ENCODE measurements at regions not wholly inside any gene's neighbourhood (a gene's known extent, or its start where the extent isn't known, plus 50 kb on each side); places are given as distances from the start of the nearest gene placed in this dataset.

- no peak for DNase-seq (ENCODE audit: low read depth, low spot score)
Observed at GRCh38 chr12:114921781-114922180, 237.8 kb upstream of the TBX3 start.

GRCh38 chr12:114920771-114921554 is 237.0 kb upstream of the TBX3 start:
- no peak overlapping the region for H3K4me3 ChIP-seq (ENCODE audit: low read length)
- no peak for DNase-seq (ENCODE audit: low read depth, low spot score)

More at GRCh38 chr12:114921781-114922180, 237.8 kb upstream of the TBX3 start:
- no peak overlapping the region for H3K4me3 ChIP-seq (ENCODE audit: low read length)

GRCh38 chr12:114919479-114919878 is 235.5 kb upstream of the TBX3 start:
- DNase-seq (ENCODE audit: low read depth, low spot score): no peak
- H3K4me3 ChIP-seq (ENCODE audit: low read length): no peak overlapping the region

DNA sequence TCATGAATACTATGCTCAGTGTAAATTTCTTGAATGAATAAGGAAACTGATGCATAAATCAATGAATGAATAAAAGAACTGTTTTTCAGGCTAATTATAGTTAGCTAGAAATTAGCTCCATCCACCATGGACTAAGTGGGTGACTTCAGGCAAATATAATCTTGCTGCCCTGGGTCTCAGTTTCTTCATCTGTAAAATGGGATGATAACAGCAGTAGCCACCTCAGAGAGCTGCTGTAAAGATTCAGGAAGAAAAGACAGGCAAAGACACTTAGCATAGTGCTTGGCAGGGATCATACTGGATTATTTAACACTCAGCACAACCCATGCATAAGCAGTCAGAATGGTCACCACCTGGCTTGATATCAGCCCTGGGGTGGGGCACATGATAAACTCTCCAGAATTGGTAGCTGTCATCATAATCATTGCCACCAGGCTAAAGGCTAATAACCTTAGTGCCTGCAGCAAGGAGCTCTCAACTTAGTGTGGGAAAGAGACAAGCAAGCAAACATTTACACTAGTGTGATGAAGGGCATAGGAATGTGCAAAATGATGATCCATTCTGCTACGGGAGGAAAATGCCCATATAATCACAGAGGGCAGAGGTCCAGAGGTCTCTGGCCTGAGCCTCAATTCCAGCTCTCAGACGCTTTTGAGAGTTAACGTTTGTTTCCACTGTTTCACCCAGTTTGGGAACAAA is 234.7 kb upstream of the TBX3 start:
- DNase-seq (ENCODE audit: low read depth, low spot score): no peak
- no peak overlapping the region for H3K4me3 ChIP-seq (ENCODE audit: low read length)

DNA sequence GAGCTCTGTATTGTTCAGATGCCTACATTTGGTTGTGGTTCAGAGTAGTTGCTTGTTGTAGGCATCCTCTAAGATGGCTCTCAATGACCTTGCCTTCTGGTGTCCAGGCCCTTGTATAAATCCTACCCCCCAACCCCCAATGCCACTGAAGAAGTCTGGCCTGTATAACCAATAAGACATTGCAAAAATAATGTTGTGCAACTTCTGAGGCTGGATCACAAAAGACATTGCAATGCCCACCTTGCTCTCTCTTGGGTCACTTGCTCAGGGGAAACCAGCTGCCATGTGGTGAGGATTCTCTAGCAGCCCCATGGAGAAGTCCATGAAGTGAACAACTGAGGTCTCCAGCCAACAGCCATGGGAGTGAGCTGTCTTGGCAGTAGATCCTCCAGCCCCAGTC is 234.0 kb upstream of the TBX3 start:
- no peak for DNase-seq (ENCODE audit: low read depth, low spot score)
- no peak overlapping the region for H3K4me3 ChIP-seq (ENCODE audit: low read length)

DNA sequence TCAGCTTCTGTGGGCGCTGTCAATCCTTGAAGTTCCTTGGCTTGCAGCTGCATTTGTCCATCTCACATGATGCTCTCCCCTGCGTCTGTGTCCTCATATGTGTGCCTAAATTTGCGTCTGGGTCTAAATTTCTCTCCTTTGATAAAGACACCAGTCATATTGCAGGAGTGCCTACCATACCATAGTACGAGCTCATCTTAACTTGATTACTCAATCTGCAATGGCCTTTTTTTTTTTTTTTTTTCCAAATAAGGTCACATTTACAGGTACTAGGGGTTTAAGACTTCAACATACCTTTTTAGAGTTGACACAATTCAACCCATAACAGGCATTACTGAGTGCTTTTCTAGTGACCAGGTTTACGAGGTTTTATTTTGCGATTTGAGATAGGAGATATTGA is 233.3 kb upstream of the TBX3 start:
- no peak overlapping the region for H3K4me3 ChIP-seq (ENCODE audit: low read length)
- DNase-seq (ENCODE audit: low read depth, low spot score): no peak

GRCh38 chr12:114916541-114916940 is 232.6 kb upstream of the TBX3 start:
- no peak for DNase-seq (ENCODE audit: low read depth, low spot score)
- H3K4me3 ChIP-seq (ENCODE audit: low read length): no peak overlapping the region

DNA sequence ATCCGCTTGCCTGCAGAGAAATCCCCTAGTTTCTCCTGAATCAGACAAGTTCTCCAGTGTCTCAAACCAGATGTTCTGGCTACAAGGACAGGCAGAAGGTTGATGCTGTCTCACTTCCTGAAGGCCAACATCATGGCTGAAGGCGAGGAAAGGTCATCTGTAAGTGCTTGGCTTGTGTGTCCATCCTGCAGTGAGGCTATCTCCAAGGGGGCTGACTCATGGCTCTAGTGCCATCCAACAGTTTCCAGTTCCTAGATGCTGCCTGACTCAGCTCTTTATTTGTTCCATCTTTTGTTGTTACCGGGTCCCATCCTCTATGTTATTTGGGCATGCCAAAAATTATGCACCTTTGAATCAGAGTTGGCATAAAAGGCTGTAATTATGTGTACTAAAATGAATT is 232.1 kb upstream of the TBX3 start:
- DNase-seq (ENCODE audit: low read depth, low spot score): no peak
- H3K4me3 ChIP-seq (ENCODE audit: low read length): no peak overlapping the region

- DNase-seq (ENCODE audit: low read depth, low spot score): no peak
- H3K4me3 ChIP-seq (ENCODE audit: low read length): no peak overlapping the region
Observed at GRCh38 chr12:114913871-114914801, 230.2 kb upstream of the TBX3 start.

- DNase-seq (ENCODE audit: low read depth, low spot score): no peak
- no peak overlapping the region for H3K4me3 ChIP-seq (ENCODE audit: low read length)
Observed at GRCh38 chr12:114912811-114913210, 228.8 kb upstream of the TBX3 start.

- no peak overlapping the region for H3K4me3 ChIP-seq (ENCODE audit: low read length)
- no peak for DNase-seq (ENCODE audit: low read depth, low spot score)
Observed at GRCh38 chr12:114911196-114911595, 227.2 kb upstream of the TBX3 start.

DNA sequence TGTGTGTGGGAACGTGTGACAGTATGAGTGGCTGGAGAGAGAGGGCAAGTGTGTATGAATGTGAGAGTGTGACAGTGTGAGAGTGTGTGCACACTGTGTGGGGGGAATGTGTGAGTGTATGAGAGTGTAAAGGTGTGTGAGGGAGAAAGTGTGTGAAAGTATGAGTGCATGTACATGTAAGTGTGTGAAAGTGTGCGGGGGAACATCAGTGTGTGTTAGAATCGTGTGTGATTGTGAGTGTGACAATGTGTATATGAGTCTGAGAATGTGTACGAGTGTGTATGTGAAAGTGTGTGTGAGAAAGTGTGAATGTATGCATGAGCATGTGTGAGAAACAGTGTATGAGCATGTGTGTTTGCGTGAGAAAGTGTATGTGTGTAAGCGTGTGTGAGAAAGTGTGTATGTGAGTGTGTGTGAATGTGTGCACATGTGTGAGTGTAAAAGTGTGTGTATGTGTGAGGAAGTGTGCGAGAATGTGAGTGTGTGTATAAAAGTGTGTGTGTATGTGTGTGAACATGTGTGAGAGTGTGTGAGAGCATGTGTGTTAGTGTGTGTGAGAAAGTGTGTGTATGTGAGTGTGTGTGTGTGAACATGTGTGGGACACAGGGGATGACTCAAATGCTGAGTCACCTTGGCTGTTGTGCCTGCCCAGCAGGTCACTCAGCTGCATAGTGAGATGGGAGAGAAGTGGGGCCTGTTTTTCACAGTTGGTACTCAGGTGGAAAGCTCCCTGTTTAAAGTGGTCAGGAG is 220.5 kb upstream of the TBX3 start:
- no peak overlapping the region for H3K4me3 ChIP-seq (ENCODE audit: low read length)
- DNase-seq (ENCODE audit: low read depth, low spot score): no peak

DNA sequence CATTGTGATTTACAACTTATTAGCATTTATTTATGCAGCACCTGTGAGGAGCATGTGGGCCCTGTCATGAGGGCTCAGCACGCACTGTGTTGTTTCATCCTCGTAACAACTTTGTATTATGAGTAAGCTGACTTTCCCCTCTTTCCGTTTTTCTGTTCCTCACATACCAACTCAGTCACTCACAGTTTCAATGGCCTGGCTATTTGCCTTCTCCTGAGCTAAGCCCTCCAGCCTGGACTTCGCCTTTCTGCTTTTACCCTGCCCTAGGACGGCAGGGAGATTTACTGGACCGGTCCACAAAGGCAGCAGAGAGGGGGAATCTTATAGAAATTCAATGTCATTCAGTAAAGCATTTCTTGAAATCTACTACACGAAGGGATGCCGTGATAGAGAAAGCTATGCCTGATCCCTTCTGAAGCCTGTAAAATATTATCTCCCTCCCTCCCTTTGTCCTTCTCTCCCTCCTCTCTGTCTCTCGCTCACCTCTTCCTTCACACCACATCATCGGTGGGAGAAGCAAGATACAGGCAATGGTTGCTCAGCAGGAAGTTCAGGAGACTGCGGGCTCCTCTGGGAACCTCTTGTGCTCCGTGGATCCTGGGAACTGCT is 219.2 kb upstream of the TBX3 start:
- H3K4me3 ChIP-seq (ENCODE audit: low read length): no peak overlapping the region
- DNase-seq (ENCODE audit: low read depth, low spot score): no peak

DNA sequence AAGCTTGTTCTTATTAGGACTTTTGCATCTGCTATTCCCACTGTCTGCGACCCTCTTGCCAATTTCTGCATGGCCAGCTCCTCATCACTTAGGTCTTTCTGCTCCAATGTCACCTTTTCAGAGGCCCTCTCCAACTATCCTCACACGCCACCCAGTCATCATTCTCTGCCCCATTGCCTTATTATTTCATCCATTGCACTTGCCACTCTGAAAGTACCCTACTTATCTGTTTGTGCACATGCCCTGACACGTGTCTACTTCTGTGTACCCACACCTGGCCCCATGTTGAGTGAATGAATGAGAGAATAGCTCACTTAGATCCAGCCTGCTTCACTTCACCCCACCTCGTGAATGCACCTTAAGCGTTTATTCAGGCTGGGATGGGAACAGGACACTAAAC is 218.7 kb upstream of the TBX3 start:
- DNase-seq (ENCODE audit: low read depth, low spot score): no peak
- H3K4me3 ChIP-seq (ENCODE audit: low read length): no peak overlapping the region

DNA sequence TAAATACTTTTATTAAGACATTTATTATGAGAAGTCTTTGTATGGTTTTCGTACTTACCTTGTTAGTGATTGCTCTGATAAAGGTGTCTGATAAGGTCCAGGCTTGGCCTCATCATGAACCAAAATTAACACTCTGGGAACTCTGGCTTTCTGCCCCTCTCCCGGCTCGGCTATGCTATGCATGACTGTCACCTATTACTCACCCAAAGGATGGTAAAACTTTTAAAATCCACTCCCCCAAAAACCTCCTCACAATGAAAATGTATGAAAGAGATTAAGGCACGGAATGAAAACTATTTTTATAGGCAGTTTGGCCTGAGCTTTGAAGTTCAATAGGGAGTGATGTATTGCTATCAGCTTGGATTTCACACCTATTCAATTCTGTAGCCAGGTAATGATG is 217.3 kb upstream of the TBX3 start:
- DNase-seq (ENCODE audit: low read depth, low spot score): no peak
- no peak overlapping the region for H3K4me3 ChIP-seq (ENCODE audit: low read length)

DNA sequence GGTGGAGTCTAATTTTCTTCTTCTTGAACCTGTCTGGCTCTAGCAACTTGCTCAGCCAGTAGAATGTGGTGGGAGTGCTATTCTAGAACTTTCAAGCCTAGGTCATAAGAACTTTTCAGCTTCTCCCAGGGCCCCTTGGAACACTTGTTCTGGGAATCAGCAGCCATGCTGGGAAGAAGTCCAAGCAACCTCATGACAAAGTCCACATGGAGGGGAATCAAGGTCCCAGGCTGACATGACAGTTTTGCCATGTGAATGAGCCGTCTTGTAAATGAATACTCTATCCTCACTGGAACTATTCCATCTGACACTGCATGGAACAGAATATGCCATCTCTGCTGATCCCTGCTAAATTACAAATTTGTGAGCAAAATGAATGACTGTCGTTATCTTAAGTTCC is 214.2 kb upstream of the TBX3 start:
- no peak overlapping the region for H3K4me3 ChIP-seq (ENCODE audit: low read length)
- no peak for DNase-seq (ENCODE audit: low read depth, low spot score)

DNA sequence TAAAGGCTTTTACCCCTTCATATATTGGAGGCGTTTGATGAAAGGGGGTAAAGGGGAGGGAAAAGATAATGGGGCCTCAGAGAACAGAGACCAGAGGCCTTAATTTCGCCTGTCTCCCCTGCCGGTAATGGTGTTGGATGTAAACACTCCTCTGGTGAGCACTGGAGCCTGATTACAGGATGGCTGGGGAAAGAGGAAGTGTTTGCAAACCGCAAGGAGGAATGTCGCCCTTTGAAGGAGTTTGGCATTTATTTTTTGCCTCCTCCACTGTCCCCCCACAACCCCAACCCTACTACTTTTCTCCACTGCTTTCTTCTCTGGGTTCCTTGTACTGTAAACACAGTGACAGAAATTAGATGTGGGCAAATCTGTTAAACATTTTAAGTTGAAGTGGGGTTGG is 211.9 kb upstream of the TBX3 start:
- DNase-seq (ENCODE audit: low read depth, low spot score): no peak
- H3K4me3 ChIP-seq (ENCODE audit: low read length): no peak overlapping the region

GRCh38 chr12:114895081-114895480 is 211.1 kb upstream of the TBX3 start:
- H3K4me3 ChIP-seq (ENCODE audit: low read length): no peak overlapping the region
- no peak for DNase-seq (ENCODE audit: low read depth, low spot score)

DNA sequence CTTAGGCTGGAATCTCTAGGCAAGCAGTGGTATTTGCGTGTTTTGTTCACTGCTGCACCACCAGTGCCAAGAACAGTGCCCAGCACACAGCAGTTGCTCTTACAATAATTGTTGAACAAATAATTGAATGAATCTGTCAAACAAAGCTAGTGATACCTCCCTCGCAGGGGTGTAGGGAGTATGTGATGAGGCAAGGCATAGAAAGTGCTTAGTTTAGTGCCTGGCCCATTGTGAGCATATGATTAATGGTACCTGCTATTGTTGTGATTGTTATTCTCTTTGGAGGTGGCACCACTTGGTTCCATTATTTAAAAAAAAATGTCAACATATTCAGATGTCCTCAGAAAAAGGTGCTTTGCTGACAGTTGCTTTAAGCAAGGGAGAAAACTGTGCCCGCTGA is 210.1 kb upstream of the TBX3 start:
- no peak for DNase-seq (ENCODE audit: low read depth, low spot score)
- H3K4me3 ChIP-seq (ENCODE audit: low read length): no peak overlapping the region

All from Jurkat, Clone E6-1 (cell line).